DND-41 (cell line): ENCODE measurements at regions not wholly inside any gene's neighbourhood (a gene's known extent, or its start where the extent isn't known, plus 50 kb on each side); places are given as distances from the start of the nearest gene placed in this dataset.

Experiments used
- ATAC-seq: fragments of 200-7000 bp; cut with Tn5 transposase; 3 replicates; pipeline ENCODE4 v1.9.1; 2021; ENCODE audit warnings: low read depth; ENCODE audit not compliant: insufficient read depth
- DNase-seq: peaks from one replicate; pipeline ENCODE4 v3.0.0-alpha.2; 2020
- H2AFZ ChIP-seq: 2 replicates; pipeline ENCODE4 v1.6.0; 2012; ENCODE audit warnings: low read depth, low read length
- H3K27ac ChIP-seq: 2 replicates; pipeline ENCODE4 v1.5.1; 2012; ENCODE audit warnings: low read length, inconsistent platforms
- H3K27me3 ChIP-seq: fragments of 200-600 bp; sonication (generic); 2 replicates; pipeline ENCODE4 v1.6.0; 2012; ENCODE audit warnings: low read length, mild to moderate bottlenecking, inconsistent platforms; ENCODE audit not compliant: insufficient read depth, poor library complexity
- H3K36me3 ChIP-seq: 2 replicates; pipeline ENCODE4 v1.5.1; 2012; ENCODE audit warnings: low read length, inconsistent platforms; ENCODE audit not compliant: insufficient read depth
- H3K4me1 ChIP-seq: 2 replicates; pipeline ENCODE4 v1.5.1; 2012; ENCODE audit warnings: mild to moderate bottlenecking, low read length; ENCODE audit not compliant: insufficient read depth
- H3K4me2 ChIP-seq: 2 replicates; pipeline ENCODE4 v1.6.0; 2012; ENCODE audit warnings: mild to moderate bottlenecking, moderate library complexity, low read length, inconsistent platforms; ENCODE audit not compliant: insufficient read depth
- H3K4me3 ChIP-seq, 2 experiments: fragments of 200-600 bp in 1 of 2; shearing (Covaris generic) in 1 of 2; 2 replicates each; pipeline ENCODE4 v1.5.1; 2012 to 2016; ENCODE audit warnings: inconsistent platforms in 2 of 2, low read length in 2 of 2, mild to moderate bottlenecking in 2 of 2, low read depth in 1 of 2, moderate library complexity in 1 of 2
- H3K79me2 ChIP-seq: 2 replicates; pipeline ENCODE4 v1.6.0; 2012; ENCODE audit warnings: low read length, inconsistent platforms; ENCODE audit not compliant: insufficient read depth
- H3K9ac ChIP-seq: 2 replicates; pipeline ENCODE4 v1.6.0; 2012; ENCODE audit warnings: low read depth, mild to moderate bottlenecking, inconsistent platforms, low read length, moderate library complexity
- H3K9me3 ChIP-seq: 2 replicates; pipeline ENCODE4 v1.5.1; 2012; ENCODE audit warnings: low read length, moderate library complexity, mild to moderate bottlenecking, inconsistent platforms; ENCODE audit not compliant: insufficient read depth, severe bottlenecking
- H4K20me1 ChIP-seq: 2 replicates; pipeline ENCODE4 v1.6.0; 2012; ENCODE audit warnings: low read length; ENCODE audit not compliant: insufficient read depth
- EZH2 ChIP-seq: IDR thresholded peaks from 3 replicates; pipeline ENCODE4 v1.6.1; 2012; ENCODE audit warnings: borderline replicate concordance, low read depth, mild to moderate bottlenecking, moderate library complexity, low read length, inconsistent platforms; ENCODE audit not compliant: severe bottlenecking
- TF ChIP-seq, protein P1 (sequence below): IDR thresholded peaks from 2 replicates; pipeline ENCODE4 v1.5.1; 2012; ENCODE audit warnings: borderline replicate concordance, low read length, moderate library complexity, mild to moderate bottlenecking; ENCODE audit not compliant: poor library complexity, severe bottlenecking; ENCODE audit errors: extremely low read depth

DNA sequence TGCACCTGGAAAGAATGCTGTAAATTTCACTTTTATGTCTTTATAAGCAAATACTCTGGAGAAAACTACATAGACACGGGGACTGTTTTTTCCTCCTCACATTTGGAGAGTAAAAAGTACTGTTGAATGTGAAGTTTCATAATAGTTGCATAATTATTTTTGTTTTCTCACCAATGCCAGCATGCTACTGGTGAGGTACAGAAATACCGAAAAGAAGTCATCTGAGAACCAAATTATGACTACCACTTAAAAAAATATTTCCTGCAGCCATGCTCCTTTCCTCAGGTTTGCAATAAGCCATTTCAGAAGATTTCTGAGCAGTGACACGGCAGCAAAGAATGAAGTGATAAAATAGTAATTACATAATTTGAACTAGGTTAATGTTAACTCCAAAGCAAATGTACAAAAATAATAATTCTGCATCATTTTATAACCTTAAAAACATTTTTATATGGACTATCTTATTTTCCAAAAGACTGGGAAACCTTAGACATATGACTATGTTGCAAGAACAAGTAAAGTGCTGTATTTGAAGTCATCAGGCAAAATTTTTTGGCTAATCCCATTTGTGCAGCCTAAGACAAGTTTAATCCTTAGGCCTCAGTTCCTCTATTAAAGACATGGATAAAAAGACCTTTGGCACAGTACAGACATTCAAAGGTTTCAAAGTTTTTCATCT lies 144.7 kb downstream of the PCSK1 start:
- TF ChIP-seq EZH2: no peak
- TF ChIP-seq, protein P1, sequence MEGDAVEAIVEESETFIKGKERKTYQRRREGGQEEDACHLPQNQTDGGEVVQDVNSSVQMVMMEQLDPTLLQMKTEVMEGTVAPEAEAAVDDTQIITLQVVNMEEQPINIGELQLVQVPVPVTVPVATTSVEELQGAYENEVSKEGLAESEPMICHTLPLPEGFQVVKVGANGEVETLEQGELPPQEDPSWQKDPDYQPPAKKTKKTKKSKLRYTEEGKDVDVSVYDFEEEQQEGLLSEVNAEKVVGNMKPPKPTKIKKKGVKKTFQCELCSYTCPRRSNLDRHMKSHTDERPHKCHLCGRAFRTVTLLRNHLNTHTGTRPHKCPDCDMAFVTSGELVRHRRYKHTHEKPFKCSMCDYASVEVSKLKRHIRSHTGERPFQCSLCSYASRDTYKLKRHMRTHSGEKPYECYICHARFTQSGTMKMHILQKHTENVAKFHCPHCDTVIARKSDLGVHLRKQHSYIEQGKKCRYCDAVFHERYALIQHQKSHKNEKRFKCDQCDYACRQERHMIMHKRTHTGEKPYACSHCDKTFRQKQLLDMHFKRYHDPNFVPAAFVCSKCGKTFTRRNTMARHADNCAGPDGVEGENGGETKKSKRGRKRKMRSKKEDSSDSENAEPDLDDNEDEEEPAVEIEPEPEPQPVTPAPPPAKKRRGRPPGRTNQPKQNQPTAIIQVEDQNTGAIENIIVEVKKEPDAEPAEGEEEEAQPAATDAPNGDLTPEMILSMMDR: no peak
- Histone ChIP-seq H3K9me3 (no peaks in the 10 kb centered on the region), H3K36me3 (no peaks in the 10 kb centered on the region), H3K4me1 (no peaks in the 10 kb centered on the region), H2AFZ (no peak overlapping the region), H3K9ac (no peak overlapping the region), H3K27me3 (no peaks in the 10 kb centered on the region), H3K4me2 (no peak overlapping the region), H4K20me1 (no peaks in the 10 kb centered on the region), H3K79me2 (no peaks in the 10 kb centered on the region), H3K4me3 (no peak overlapping the region), H3K27ac (no peak overlapping the region)
- no peak for ATAC-seq
- DNase-seq: no peak

DNA sequence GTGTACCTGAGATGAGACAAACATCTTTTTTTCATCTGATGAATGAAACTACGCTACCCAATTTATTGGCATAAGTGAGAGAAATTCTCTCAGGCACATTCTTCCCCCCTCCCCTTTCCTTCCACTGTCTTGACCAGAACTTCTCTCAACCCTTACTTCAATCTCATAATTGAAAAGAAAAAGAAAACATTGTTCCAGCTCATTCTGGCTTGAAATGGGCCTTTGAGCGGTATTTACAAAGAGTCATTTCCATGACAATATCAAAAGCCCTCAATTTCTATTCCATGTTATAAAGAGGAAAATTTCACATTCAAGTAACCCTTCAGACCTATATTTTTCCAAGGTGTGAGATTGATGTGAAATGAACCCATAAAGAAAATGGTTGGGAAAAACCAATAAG lies 145.9 kb downstream of the PCSK1 start:
- Histone ChIP-seq H3K9ac (no peak overlapping the region), H3K4me3 (no peak overlapping the region), H3K4me2 (no peak overlapping the region), H2AFZ (no peak overlapping the region), H3K36me3 (no peaks in the 10 kb centered on the region), H3K4me1 (no peaks in the 10 kb centered on the region), H3K79me2 (no peaks in the 10 kb centered on the region), H3K27ac (no peak overlapping the region), H3K27me3 (no peaks in the 10 kb centered on the region), H4K20me1 (no peaks in the 10 kb centered on the region), H3K9me3 (no peaks in the 10 kb centered on the region)
- no peak for ATAC-seq
- DNase-seq: no peak
- TF ChIP-seq EZH2: no peak
- TF ChIP-seq, protein P1: no peak

DNA sequence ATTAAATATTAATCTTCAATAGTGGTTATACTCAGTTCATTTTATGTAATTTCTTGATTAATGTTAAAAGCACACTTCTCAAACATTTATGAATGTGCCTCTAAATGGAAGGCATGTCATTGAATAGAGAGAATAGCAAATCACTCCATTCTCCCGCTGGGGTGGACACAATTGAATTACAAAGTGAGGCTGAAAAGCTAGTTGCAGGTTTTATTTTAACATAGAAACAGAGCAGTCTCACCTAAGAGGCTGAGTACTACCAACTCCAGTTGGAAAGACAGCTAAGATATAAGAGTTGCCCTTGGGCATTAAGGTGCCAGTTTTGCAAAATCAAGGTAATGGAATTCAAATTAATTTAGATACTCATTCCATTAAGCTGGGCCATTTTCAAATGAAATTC lies 147.2 kb downstream of the PCSK1 start:
- Histone ChIP-seq H3K9ac (no peak overlapping the region), H3K27me3 (no peaks in the 10 kb centered on the region), H3K4me2 (no peak overlapping the region), H3K79me2 (no peaks in the 10 kb centered on the region), H3K4me1 (no peaks in the 10 kb centered on the region), H3K36me3 (no peaks in the 10 kb centered on the region), H3K27ac (no peak overlapping the region), H3K9me3 (no peaks in the 10 kb centered on the region), H2AFZ (no peak overlapping the region), H4K20me1 (no peaks in the 10 kb centered on the region), H3K4me3 (no peak overlapping the region)
- no peak for DNase-seq
- TF ChIP-seq, protein P1: no peak
- TF ChIP-seq EZH2: no peak
- no peak for ATAC-seq
